ENCODE measurements at regions not wholly inside any gene's neighbourhood (a gene's known extent, or its start where the extent isn't known, plus 50 kb on each side); places are given as distances from the start of the nearest gene placed in this dataset.

GRCh38 chr14:101494826-101495225 lies 66.5 kb upstream of the DIO3 start:
- TF ChIP-seq CTCF (IDR thresholded peaks at IDR 0.05) (no peak), POLR2A (IDR thresholded peaks at IDR 0.05) (no peak)
